Lower leg skin (tissue), 3 donors: ENCODE measurements at regions not wholly inside any gene's neighbourhood (a gene's known extent, or its start where the extent isn't known, plus 50 kb on each side); places are given as distances from the start of the nearest gene placed in this dataset.

Source experiments
- POLR2A ChIP-seq, 2 donors: fragments of 450-650 bp; IDR thresholded peaks; one replicate each; pipeline ENCODE4 v1.6.1; 2016 to 2017; ENCODE audit warnings: antibody characterized with exemption in 2 of 2, mild to moderate bottlenecking in 1 of 2, moderate library complexity in 1 of 2
- TF ChIP-seq, protein P1 (sequence below), 3 donors: fragments of 450-650 bp; IDR thresholded peaks; one replicate each; pipeline ENCODE4 v1.5.1; 2016; ENCODE audit warnings: antibody characterized with exemption in 3 of 3, mild to moderate bottlenecking in 3 of 3, moderate library complexity in 2 of 3

- no peak for TF ChIP-seq POLR2A (IDR thresholded peaks at IDR 0.05)
- TF ChIP-seq, protein P1, sequence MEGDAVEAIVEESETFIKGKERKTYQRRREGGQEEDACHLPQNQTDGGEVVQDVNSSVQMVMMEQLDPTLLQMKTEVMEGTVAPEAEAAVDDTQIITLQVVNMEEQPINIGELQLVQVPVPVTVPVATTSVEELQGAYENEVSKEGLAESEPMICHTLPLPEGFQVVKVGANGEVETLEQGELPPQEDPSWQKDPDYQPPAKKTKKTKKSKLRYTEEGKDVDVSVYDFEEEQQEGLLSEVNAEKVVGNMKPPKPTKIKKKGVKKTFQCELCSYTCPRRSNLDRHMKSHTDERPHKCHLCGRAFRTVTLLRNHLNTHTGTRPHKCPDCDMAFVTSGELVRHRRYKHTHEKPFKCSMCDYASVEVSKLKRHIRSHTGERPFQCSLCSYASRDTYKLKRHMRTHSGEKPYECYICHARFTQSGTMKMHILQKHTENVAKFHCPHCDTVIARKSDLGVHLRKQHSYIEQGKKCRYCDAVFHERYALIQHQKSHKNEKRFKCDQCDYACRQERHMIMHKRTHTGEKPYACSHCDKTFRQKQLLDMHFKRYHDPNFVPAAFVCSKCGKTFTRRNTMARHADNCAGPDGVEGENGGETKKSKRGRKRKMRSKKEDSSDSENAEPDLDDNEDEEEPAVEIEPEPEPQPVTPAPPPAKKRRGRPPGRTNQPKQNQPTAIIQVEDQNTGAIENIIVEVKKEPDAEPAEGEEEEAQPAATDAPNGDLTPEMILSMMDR (IDR thresholded peaks at IDR 0.05), result no peak
These were observed 178.8 kb upstream of the LHX5 start for GRCh38 chr12:113650476-113650875.
